ENCODE measurements at regions not wholly inside any gene's neighbourhood (a gene's known extent, or its start where the extent isn't known, plus 50 kb on each side); places are given as distances from the start of the nearest gene placed in this dataset.

DNA sequence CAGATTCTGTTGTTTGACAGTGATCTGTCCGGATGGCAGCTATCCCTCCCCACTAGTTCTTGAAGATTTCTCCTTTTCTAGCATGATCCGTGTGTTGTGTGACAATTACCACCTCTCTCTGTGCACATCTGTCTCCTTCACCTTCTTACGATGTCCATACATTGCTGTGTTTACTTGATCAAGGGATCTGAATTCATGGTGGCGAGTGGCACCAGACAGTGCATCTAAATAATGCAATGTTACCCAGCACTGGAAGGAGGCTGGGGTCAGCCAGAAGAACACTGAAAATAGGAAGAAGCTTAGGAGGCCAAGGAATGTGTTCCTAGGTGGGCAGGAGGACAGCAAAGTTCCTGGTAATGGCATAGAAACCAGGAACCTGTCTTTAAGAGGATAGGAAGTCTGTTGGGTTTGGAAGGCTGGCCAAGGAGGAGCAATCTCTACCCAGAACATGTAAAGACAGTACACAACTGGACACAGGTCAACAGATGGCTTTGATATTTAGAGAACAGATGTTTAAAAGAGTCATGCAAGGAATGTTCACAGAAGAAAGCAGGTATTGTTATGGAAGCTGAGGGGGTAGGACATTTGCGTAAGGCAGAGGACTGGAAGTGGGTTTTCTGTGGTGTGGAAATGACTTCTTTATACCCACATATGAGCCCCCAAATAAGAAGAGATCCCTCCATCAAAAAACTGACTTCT lies 126.4 kb downstream of the HRH4 start:
- no peak overlapping the region for H3K9ac ChIP-seq (ENCODE audit: low read length)
- no peak overlapping the region for H2AFZ ChIP-seq (ENCODE audit: low read depth, low read length, severe bottlenecking)
- no peaks in the 10 kb centered on the region for H3K27me3 ChIP-seq (ENCODE audit: low read length)
- H3F3A ChIP-seq (ENCODE audit: insufficient read depth), result no peaks in the 10 kb centered on the region
- no peaks in the 10 kb centered on the region for H3K79me2 ChIP-seq (ENCODE audit: insufficient read depth, low read length)
- TF ChIP-seq EZH2phosphoT487 (conservative IDR thresholded peaks at IDR 0.05; ENCODE audit: low read length), result no peak
- TF ChIP-seq CTCF (IDR thresholded peaks at IDR 0.05; ENCODE audit: insufficient read depth, low read length, poor library complexity, severe bottlenecking), result no peak
- H4K20me1 ChIP-seq (ENCODE audit: low read depth, low read length), result no peaks in the 10 kb centered on the region
- H3K9me3 ChIP-seq (ENCODE audit: insufficient read depth, low read length), result no peaks in the 10 kb centered on the region
- no peaks in the 10 kb centered on the region for H3K9me2 ChIP-seq (replicated peaks; ENCODE audit: insufficient read depth, low read length)
- H3K27ac ChIP-seq (ENCODE audit: low read depth, low read length), result no peak overlapping the region
- H3K4me2 ChIP-seq (ENCODE audit: low read depth, low read length, poor library complexity, severe bottlenecking), result no peak overlapping the region
- H3K36me3 ChIP-seq (ENCODE audit: low read length), result no peaks in the 10 kb centered on the region
- H3K4me3 ChIP-seq (ENCODE audit: insufficient read depth, low read length, poor library complexity, severe bottlenecking), result no peak overlapping the region

- TF ChIP-seq EZH2phosphoT487 (conservative IDR thresholded peaks at IDR 0.05; ENCODE audit: low read length) (no peak), CTCF (IDR thresholded peaks at IDR 0.05; ENCODE audit: insufficient read depth, low read length, poor library complexity, severe bottlenecking) (no peak)
- H3K9me3 ChIP-seq (ENCODE audit: insufficient read depth, low read length), result no peaks in the 10 kb centered on the region
- H3K27ac ChIP-seq (ENCODE audit: low read depth, low read length), result no peak overlapping the region
- no peak overlapping the region for H3K4me3 ChIP-seq (ENCODE audit: insufficient read depth, low read length, poor library complexity, severe bottlenecking)
- H3K79me2 ChIP-seq (ENCODE audit: insufficient read depth, low read length), result no peaks in the 10 kb centered on the region
- no peaks in the 10 kb centered on the region for H3F3A ChIP-seq (ENCODE audit: insufficient read depth)
- no peaks in the 10 kb centered on the region for H4K20me1 ChIP-seq (ENCODE audit: low read depth, low read length)
- H3K36me3 ChIP-seq (ENCODE audit: low read length), result no peaks in the 10 kb centered on the region
- no peak overlapping the region for H3K4me2 ChIP-seq (ENCODE audit: low read depth, low read length, poor library complexity, severe bottlenecking)
- H2AFZ ChIP-seq (ENCODE audit: low read depth, low read length, severe bottlenecking), result no peak overlapping the region
- no peaks in the 10 kb centered on the region for H3K9me2 ChIP-seq (replicated peaks; ENCODE audit: insufficient read depth, low read length)
- no peak overlapping the region for H3K9ac ChIP-seq (ENCODE audit: low read length)
- H3K27me3 ChIP-seq (ENCODE audit: low read length), result no peaks in the 10 kb centered on the region
These were observed 128.0 kb downstream of the HRH4 start for GRCh38 chr18:24588440-24588839.

- no peaks in the 10 kb centered on the region for H3K27me3 ChIP-seq (ENCODE audit: low read length)
- H3K4me3 ChIP-seq (ENCODE audit: insufficient read depth, low read length, poor library complexity, severe bottlenecking), result no peak overlapping the region
- H3K36me3 ChIP-seq (ENCODE audit: low read length), result no peaks in the 10 kb centered on the region
- TF ChIP-seq CTCF (IDR thresholded peaks at IDR 0.05; ENCODE audit: insufficient read depth, low read length, poor library complexity, severe bottlenecking), result no peak
- no peak for TF ChIP-seq EZH2phosphoT487 (conservative IDR thresholded peaks at IDR 0.05; ENCODE audit: low read length)
- no peaks in the 10 kb centered on the region for H4K20me1 ChIP-seq (ENCODE audit: low read depth, low read length)
- no peak overlapping the region for H3K9ac ChIP-seq (ENCODE audit: low read length)
- H3K9me3 ChIP-seq (ENCODE audit: insufficient read depth, low read length), result no peaks in the 10 kb centered on the region
- no peaks in the 10 kb centered on the region for H3K9me2 ChIP-seq (replicated peaks; ENCODE audit: insufficient read depth, low read length)
- H3K27ac ChIP-seq (ENCODE audit: low read depth, low read length), result no peak overlapping the region
- H3F3A ChIP-seq (ENCODE audit: insufficient read depth), result no peaks in the 10 kb centered on the region
- H3K79me2 ChIP-seq (ENCODE audit: insufficient read depth, low read length), result no peaks in the 10 kb centered on the region
- no peak overlapping the region for H2AFZ ChIP-seq (ENCODE audit: low read depth, low read length, severe bottlenecking)
- no peak overlapping the region for H3K4me2 ChIP-seq (ENCODE audit: low read depth, low read length, poor library complexity, severe bottlenecking)
These were observed 130.5 kb downstream of the HRH4 start for GRCh38 chr18:24590946-24591345.
